IPS-20b (cell line): ENCODE measurements at regions not wholly inside any gene's neighbourhood (a gene's known extent, or its start where the extent isn't known, plus 50 kb on each side); places are given as distances from the start of the nearest gene placed in this dataset.
"Not testable (repeated sequence)": the region's sequence is repeated elsewhere in the genome, so short reads cannot be mapped to it uniquely, and the experiment has no call there.

Experiments
- H3K27ac ChIP-seq: one replicate; pipeline ENCODE4 v1.5.1; 2013; ENCODE audit warnings: low read length
- H3K27me3 ChIP-seq: 2 replicates; pipeline ENCODE4 v1.6.1; 2013; ENCODE audit warnings: mild to moderate bottlenecking, low read length, inconsistent platforms; ENCODE audit not compliant: insufficient read depth
- H3K36me3 ChIP-seq: 2 replicates; pipeline ENCODE4 v1.6.1; 2013; ENCODE audit warnings: low read depth, mild to moderate bottlenecking, inconsistent platforms, low read length, moderate library complexity; ENCODE audit not compliant: insufficient read depth
- H3K4me1 ChIP-seq: 2 replicates; pipeline ENCODE4 v1.6.1; 2013; ENCODE audit warnings: mild to moderate bottlenecking, control low read depth, inconsistent platforms, low read length, moderate library complexity; ENCODE audit not compliant: insufficient read depth
- H3K4me3 ChIP-seq: 2 replicates; pipeline ENCODE4 v1.5.1; 2013; ENCODE audit warnings: mild to moderate bottlenecking, low read length, inconsistent platforms
- H3K9ac ChIP-seq: 2 replicates; pipeline ENCODE4 v1.6.1; 2013; ENCODE audit warnings: low read depth, mild to moderate bottlenecking, inconsistent platforms, low read length, moderate library complexity
- H3K9me3 ChIP-seq: 2 replicates; pipeline ENCODE4 v1.6.1; 2013; ENCODE audit warnings: mild to moderate bottlenecking, low read depth, low read length, inconsistent platforms; ENCODE audit not compliant: insufficient read depth

DNA sequence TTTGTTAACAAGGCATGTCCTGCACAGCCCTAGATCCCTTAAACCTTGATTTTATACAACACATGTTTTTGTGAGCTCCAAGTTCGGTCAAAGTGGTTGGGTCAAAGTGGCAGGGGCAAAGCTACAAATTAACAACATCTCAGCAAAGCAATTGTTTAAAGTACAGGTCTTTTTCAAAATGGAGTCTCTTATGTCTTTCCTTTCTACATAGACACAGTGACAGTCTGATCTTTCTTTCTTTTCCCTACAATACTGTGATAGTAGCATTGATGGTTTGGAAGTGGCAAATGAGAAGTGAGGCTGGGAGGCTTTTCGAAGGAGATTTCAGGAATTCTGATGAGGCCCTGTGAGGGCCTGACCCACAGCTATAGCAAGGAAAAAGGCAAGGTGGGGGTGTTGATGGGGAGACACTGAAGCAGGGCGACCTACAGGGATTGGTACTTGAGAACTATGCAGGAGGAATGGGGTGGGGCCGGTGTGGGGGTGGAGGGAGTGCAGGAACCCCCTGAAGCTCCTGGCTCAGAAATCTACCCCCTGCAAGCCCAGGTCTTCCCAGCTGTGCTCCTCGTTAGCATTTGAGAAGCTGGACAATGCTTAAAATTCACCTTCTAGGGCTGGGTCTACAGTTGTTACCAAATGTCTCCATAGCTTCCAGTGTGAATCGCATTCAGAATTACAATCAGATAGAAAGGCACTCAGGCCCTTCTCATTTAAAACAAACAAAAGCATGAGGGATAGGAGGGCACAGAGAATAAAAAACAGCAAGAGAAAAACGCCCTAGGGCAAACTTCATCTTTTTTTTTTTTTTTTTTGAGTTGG is 102.6 kb upstream of the PPM1J start:
- Histone ChIP-seq H3K27me3 (no peaks in the 10 kb centered on the region), H3K9me3 (no peaks in the 10 kb centered on the region), H3K9ac (peak overlapping the region; percentile 39; the same call in 1 of the 2 replicates), H3K27ac (peak overlapping the region; percentile 64), H3K36me3 (peaks cover 16% of the 10 kb centered on the region; the same call in 1 of the 2 replicates), H3K4me1 (peaks cover 32% of the 10 kb centered on the region), H3K4me3 (no peak overlapping the region)

- H3K9me3 ChIP-seq, result no peaks in the 10 kb centered on the region
- H3K27ac ChIP-seq, result no peak overlapping the region
- peaks cover 17% of the 10 kb centered on the region for H3K4me1 ChIP-seq
- H3K9ac ChIP-seq, result no peak overlapping the region; the same call in 1 of the 2 replicates
- no peaks in the 10 kb centered on the region for H3K27me3 ChIP-seq
- H3K36me3 ChIP-seq, result 0 out of 2 replicates have a peak, but pooled peaks cover 3% of the 10 kb centered on the region
- H3K4me3 ChIP-seq, result no peak overlapping the region
These were observed 100.2 kb upstream of the PPM1J start for GRCh38 chr1:112815376-112815775.

DNA sequence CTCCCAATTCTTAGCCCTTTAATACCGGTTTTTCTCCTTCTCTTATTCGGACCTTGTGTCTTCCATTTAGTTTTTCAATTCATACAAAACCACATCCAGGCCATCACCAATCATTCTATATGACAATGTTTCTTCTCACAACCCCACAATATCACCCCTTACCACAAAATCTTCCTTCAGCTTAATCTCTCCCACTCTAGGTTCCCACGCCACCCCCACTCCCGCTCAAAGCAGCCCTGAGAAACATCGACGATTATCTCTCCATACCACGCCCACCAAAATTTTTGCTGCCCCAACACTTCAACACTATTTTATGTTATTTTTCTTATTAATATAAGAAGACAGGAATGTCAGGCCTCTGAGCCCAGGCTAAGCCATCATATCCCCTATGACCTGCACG is 99.5 kb upstream of the PPM1J start:
- not testable (repeated sequence) for H3K9ac ChIP-seq, H3K27me3 ChIP-seq, H3K27ac ChIP-seq, H3K4me3 ChIP-seq, H3K9me3 ChIP-seq, H3K36me3 ChIP-seq
- H3K4me1 ChIP-seq, result peaks cover 17% of the 10 kb centered on the region

DNA sequence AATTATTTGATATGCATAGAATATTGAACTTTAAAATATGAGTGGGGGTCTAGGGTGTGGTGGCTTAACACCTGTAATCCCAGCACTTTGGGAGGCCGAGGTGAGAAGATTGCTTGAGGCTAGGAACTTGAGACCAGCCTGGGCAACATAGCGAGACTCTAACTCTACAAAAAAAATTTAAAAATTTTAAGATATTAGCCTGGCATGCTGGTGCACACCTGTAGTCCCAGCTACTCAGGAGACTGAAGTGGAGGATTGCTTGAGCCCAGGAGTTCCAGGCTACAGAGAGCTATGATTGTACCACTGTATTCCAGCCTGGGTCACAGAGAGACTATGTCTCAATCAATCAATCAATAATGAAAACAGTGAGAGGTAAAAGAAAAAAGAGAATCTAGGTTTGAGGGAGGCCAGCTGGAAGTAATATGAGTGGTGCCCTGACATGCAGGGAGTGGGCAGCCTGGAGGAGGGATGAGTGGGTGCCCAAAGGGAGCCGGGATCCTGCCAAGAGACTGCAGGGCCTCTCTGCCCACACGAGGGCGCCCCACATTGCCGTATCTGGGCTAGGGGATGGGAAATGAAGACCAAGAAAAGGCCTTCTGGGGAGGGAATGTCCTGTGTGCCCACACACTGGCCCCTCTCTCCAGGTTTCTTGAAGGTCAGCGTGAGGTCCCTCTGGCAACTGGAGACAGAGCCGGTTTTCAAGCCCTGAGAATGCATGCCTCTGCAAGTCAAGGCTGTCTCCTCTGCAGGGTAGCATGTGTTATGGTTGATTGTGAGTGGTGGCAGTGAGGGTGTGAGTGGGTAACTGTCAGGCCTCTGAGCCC is 93.9 kb upstream of the PPM1J start:
- Histone ChIP-seq H3K9ac (peak overlapping the region; percentile 55; the same call in 1 of the 2 replicates), H3K4me3 (no peak overlapping the region), H3K4me1 (peaks cover 11% of the 10 kb centered on the region; the same call in 1 of the 2 replicates), H3K36me3 (no peaks in the 10 kb centered on the region), H3K9me3 (no peaks in the 10 kb centered on the region), H3K27me3 (no peaks in the 10 kb centered on the region), H3K27ac (no peak overlapping the region)

GRCh38 chr1:112807999-112808398 is 92.9 kb upstream of the PPM1J start:
- Histone ChIP-seq H3K27ac (no peak overlapping the region), H3K4me3 (no peak overlapping the region), H3K36me3 (no peaks in the 10 kb centered on the region), H3K27me3 (no peaks in the 10 kb centered on the region), H3K9ac (no peak overlapping the region), H3K4me1 (peaks cover 16% of the 10 kb centered on the region; the same call in 1 of the 2 replicates), H3K9me3 (no peaks in the 10 kb centered on the region)

GRCh38 chr1:112807117-112807516 is 92.0 kb upstream of the PPM1J start:
- Histone ChIP-seq H3K4me3 (no peak overlapping the region), H3K9ac (no peak overlapping the region; the same call in 1 of the 2 replicates), H3K4me1 (peaks cover 16% of the 10 kb centered on the region; the same call in 1 of the 2 replicates), H3K36me3 (no peaks in the 10 kb centered on the region), H3K9me3 (no peaks in the 10 kb centered on the region), H3K27ac (no peak overlapping the region), H3K27me3 (no peaks in the 10 kb centered on the region)

GRCh38 chr1:112806090-112806642 is 91.0 kb upstream of the PPM1J start:
- Histone ChIP-seq H3K9ac (no peak overlapping the region), H3K4me3 (no peak overlapping the region), H3K27ac (no peak overlapping the region), H3K27me3 (no peaks in the 10 kb centered on the region), H3K9me3 (no peaks in the 10 kb centered on the region), H3K4me1 (peaks cover 16% of the 10 kb centered on the region; the same call in 1 of the 2 replicates), H3K36me3 (no peaks in the 10 kb centered on the region)

- Histone ChIP-seq H3K9ac (no peak overlapping the region), H3K4me3 (no peak overlapping the region), H3K9me3 (no peaks in the 10 kb centered on the region), H3K36me3 (no peaks in the 10 kb centered on the region), H3K27ac (no peak overlapping the region), H3K4me1 (peaks cover 16% of the 10 kb centered on the region; the same call in 1 of the 2 replicates), H3K27me3 (no peaks in the 10 kb centered on the region)
These were observed 90.2 kb upstream of the PPM1J start for GRCh38 chr1:112805155-112805853.

DNA sequence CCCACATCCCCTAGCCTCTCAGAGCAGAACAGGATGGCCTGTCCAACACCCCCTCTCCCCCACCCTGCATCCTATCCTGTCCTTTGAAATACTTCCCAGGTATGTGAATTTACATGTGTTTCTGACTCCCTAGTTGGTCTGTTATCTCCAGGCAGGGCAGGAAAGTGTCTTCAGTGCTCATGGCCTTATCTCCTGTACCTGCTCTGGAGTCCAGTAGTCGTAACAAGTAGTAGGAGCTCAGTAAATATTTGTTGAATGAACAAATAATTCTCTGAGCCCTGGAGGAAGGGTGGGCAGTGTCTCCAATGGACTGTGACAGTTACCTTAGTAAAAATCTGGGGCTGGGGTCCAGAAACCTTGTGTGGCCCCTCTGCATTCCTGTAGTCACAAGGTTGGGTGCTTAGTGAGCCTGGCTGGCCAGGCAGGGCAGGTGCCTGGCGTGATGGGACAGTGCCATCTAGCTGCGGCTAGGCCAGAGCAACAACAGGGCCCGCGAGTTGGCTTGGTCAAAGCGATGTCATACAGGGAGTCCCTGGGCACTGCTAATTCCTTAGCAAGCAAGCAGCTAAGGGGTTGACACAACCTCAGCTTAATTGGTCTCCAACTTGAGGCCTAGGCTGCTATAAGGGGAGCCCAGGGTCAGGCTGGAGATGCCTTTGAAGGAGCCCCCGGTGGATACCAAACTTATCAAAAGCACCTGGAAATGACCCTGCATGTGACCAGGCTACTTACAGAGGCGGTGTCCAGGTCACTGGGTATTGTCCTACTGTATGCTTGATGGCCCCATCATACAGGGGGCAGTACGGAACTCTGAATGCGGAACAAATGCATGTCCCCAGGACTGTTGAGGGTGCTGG is 89.0 kb upstream of the PPM1J start:
- no peaks in the 10 kb centered on the region for H3K36me3 ChIP-seq
- peaks cover 16% of the 10 kb centered on the region; the same call in 1 of the 2 replicates for H3K4me1 ChIP-seq
- H3K9ac ChIP-seq, result no peak overlapping the region
- H3K27me3 ChIP-seq, result no peaks in the 10 kb centered on the region
- no peak overlapping the region for H3K27ac ChIP-seq
- no peaks in the 10 kb centered on the region for H3K9me3 ChIP-seq
- H3K4me3 ChIP-seq, result no peak overlapping the region

GRCh38 chr1:112800289-112800688 is 85.2 kb upstream of the PPM1J start:
- Histone ChIP-seq H3K4me1 (peaks cover 9% of the 10 kb centered on the region; the same call in 1 of the 2 replicates), H3K27ac (no peak overlapping the region)

More at GRCh38 chr1:112800289-112800688, 85.2 kb upstream of the PPM1J start:
- Histone ChIP-seq H3K4me3 (no peak overlapping the region), H3K36me3 (no peaks in the 10 kb centered on the region), H3K9ac (no peak overlapping the region), H3K27me3 (no peaks in the 10 kb centered on the region), H3K9me3 (no peaks in the 10 kb centered on the region)
